Right lobe of liver (tissue), 4 donors: ENCODE measurements at regions not wholly inside any gene's neighbourhood (a gene's known extent, or its start where the extent isn't known, plus 50 kb on each side); places are given as distances from the start of the nearest gene placed in this dataset.
A peak's percentile ranks its signal among the peaks of the same experiment; 100 is the strongest.

ENCODE experiments used
- CTCF ChIP-seq, 4 donors: fragments of 200-600 bp in 3 of 4; fragments of 450-650 bp in 1 of 4; IDR thresholded peaks; one replicate each; pipeline versions ENCODE4 v1.5.1 to v1.8.0; 2016 to 2022; ENCODE audit warnings: antibody characterized with exemption in 4 of 4, mild to moderate bottlenecking in 2 of 4
- POLR2A ChIP-seq: fragments of 450-650 bp; IDR thresholded peaks from one replicate; pipeline ENCODE4 v1.6.1; 2017; ENCODE audit warnings: antibody characterized with exemption, mild to moderate bottlenecking
- donor health status: DM: no; HTN: no; CAD: no.
- donor health status: DM: no; HTN: no; CAD: no.
- donor health status: DM: no; HTN: yes; CAD: no.

GRCh38 chr15:53447053-53447574, 312.3 kb downstream of the WDR72 start:
- TF ChIP-seq CTCF (IDR thresholded peaks at IDR 0.05) = no peak
- peak; percentile 45 for TF ChIP-seq POLR2A
